ENCODE measurements at regions not wholly inside any gene's neighbourhood (a gene's known extent, or its start where the extent isn't known, plus 50 kb on each side); places are given as distances from the start of the nearest gene placed in this dataset.

DNA sequence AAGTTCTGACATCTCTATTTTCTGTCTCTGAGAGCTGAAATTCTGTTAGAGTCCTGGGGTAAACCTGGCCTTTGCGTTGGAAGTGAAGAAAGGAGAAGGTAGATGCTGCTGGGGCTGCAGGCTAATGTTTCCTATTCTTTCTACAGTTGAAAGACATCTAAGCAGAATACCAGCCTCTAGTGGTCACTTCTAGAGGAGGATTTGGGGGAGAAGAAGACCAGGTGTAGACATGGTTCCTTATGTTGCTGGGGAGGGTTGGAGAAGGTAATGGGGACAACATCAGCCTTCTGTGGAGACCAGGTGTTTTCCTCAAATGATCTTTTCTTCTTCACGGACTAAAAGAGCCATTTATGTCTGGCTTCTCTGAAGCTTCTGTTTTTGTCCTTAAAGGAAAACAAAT is 62.6 kb downstream of the BTBD3 start:
- Histone ChIP-seq H3K4me3 (replicated peaks; ENCODE audit: insufficient read depth, low read length) (no peak overlapping the region), H3K27ac (replicated peaks) (no peak overlapping the region), H3K27me3 (ENCODE audit: insufficient read depth, poor library complexity, severe bottlenecking) (no peaks in the 10 kb centered on the region)
- TF ChIP-seq, protein P1, sequence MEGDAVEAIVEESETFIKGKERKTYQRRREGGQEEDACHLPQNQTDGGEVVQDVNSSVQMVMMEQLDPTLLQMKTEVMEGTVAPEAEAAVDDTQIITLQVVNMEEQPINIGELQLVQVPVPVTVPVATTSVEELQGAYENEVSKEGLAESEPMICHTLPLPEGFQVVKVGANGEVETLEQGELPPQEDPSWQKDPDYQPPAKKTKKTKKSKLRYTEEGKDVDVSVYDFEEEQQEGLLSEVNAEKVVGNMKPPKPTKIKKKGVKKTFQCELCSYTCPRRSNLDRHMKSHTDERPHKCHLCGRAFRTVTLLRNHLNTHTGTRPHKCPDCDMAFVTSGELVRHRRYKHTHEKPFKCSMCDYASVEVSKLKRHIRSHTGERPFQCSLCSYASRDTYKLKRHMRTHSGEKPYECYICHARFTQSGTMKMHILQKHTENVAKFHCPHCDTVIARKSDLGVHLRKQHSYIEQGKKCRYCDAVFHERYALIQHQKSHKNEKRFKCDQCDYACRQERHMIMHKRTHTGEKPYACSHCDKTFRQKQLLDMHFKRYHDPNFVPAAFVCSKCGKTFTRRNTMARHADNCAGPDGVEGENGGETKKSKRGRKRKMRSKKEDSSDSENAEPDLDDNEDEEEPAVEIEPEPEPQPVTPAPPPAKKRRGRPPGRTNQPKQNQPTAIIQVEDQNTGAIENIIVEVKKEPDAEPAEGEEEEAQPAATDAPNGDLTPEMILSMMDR (IDR thresholded peaks at IDR 0.05; ENCODE audit: insufficient read depth, low read length) = no peak
- TF ChIP-seq, protein P2, sequence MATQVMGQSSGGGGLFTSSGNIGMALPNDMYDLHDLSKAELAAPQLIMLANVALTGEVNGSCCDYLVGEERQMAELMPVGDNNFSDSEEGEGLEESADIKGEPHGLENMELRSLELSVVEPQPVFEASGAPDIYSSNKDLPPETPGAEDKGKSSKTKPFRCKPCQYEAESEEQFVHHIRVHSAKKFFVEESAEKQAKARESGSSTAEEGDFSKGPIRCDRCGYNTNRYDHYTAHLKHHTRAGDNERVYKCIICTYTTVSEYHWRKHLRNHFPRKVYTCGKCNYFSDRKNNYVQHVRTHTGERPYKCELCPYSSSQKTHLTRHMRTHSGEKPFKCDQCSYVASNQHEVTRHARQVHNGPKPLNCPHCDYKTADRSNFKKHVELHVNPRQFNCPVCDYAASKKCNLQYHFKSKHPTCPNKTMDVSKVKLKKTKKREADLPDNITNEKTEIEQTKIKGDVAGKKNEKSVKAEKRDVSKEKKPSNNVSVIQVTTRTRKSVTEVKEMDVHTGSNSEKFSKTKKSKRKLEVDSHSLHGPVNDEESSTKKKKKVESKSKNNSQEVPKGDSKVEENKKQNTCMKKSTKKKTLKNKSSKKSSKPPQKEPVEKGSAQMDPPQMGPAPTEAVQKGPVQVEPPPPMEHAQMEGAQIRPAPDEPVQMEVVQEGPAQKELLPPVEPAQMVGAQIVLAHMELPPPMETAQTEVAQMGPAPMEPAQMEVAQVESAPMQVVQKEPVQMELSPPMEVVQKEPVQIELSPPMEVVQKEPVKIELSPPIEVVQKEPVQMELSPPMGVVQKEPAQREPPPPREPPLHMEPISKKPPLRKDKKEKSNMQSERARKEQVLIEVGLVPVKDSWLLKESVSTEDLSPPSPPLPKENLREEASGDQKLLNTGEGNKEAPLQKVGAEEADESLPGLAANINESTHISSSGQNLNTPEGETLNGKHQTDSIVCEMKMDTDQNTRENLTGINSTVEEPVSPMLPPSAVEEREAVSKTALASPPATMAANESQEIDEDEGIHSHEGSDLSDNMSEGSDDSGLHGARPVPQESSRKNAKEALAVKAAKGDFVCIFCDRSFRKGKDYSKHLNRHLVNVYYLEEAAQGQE (IDR thresholded peaks at IDR 0.05; ENCODE audit: insufficient replicate concordance, low read depth) = no peak
- TF ChIP-seq POLR2AphosphoS5 (IDR thresholded peaks at IDR 0.05; ENCODE audit: low read depth) = no peak
- TF ChIP-seq SPI1 (IDR thresholded peaks at IDR 0.05; ENCODE audit: borderline replicate concordance, low read depth) = no peak
- TF ChIP-seq GABPA (IDR thresholded peaks at IDR 0.05; ENCODE audit: low read depth) = no peak
- no peak for DNase-seq (ENCODE audit: low read depth in 1 of 2, low spot score in 1 of 2)

DNA sequence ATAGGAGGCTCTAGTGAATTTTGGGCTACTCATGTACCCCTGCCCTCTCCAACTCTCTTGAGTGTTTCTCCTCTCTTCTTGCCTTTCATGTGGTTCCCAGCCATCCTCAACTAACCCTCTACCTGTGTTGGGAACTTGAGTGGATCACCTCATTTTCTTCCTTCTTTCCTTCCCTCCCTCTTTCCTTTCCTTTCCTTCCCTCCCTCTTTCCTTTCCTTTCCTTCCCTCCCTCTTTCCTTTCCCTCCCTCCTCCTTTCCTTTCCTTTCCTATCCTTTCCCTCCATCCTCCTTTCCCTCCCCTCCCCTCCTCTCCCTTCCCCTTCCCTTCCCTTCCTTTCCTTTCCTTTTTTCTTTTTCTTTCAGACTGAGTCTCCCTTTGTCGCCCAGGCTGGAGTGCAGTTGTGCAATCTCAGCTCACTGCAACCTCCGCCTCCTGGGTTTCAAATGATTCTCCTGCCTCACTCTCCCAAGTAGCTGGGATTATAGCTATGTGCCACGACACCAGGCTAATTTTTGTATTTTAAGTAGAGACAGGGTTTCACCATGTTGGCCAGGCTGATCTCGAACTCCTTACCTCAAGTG is 63.8 kb downstream of the BTBD3 start:
- no peak overlapping the region for H3K27ac ChIP-seq (replicated peaks)
- DNase-seq (ENCODE audit: low read depth in 1 of 2, low spot score in 1 of 2) = no peak
- H3K27me3 ChIP-seq (ENCODE audit: insufficient read depth, poor library complexity, severe bottlenecking) = no peaks in the 10 kb centered on the region
- H3K4me3 ChIP-seq (replicated peaks; ENCODE audit: insufficient read depth, low read length) = no peak overlapping the region
- no peak for TF ChIP-seq SPI1 (IDR thresholded peaks at IDR 0.05; ENCODE audit: borderline replicate concordance, low read depth)
- TF ChIP-seq, protein P2 (IDR thresholded peaks at IDR 0.05; ENCODE audit: insufficient replicate concordance, low read depth) = no peak
- no peak for TF ChIP-seq POLR2AphosphoS5 (IDR thresholded peaks at IDR 0.05; ENCODE audit: low read depth)
- TF ChIP-seq GABPA (IDR thresholded peaks at IDR 0.05; ENCODE audit: low read depth) = no peak
- TF ChIP-seq, protein P1 (IDR thresholded peaks at IDR 0.05; ENCODE audit: insufficient read depth, low read length) = no peak

DNA sequence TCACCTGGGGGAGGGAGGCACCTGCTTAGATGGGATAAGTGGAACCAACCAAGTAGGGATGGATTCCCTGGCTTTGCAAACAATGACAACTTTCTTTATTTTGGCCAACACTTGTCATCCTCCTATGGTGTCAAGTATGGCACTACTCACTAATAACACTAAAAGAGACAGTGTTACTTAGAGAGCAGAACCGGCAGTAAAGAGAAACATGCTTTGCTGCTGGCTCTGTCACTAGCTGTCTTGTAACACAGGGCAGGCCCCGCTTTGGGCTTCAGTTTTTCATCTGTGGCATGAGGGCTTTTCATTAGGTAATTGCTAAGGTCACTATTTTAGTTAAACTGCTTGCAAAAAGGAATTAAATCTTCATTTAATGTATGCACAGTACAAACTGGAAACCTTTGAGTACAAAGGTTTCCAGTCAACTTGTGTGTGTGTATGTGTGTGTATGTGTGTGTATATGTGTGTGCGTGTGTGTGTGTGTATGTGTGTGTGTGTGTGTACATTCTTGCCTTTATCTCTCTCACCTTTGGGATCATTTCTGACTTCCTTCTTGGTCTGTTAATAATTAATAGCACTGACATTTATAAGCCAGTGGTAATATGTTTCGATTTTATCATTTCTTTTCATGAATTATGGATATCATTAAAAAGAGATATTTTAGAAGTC is 64.7 kb downstream of the BTBD3 start:
- Histone ChIP-seq H3K27me3 (ENCODE audit: insufficient read depth, poor library complexity, severe bottlenecking) (no peaks in the 10 kb centered on the region), H3K4me3 (replicated peaks; ENCODE audit: insufficient read depth, low read length) (no peak overlapping the region), H3K27ac (replicated peaks) (no peak overlapping the region)
- no peak for DNase-seq (ENCODE audit: low read depth in 1 of 2, low spot score in 1 of 2)
- TF ChIP-seq GABPA (IDR thresholded peaks at IDR 0.05; ENCODE audit: low read depth) (no peak), SPI1 (IDR thresholded peaks at IDR 0.05; ENCODE audit: borderline replicate concordance, low read depth) (no peak), POLR2AphosphoS5 (IDR thresholded peaks at IDR 0.05; ENCODE audit: low read depth) (no peak)
- TF ChIP-seq, protein P1 (IDR thresholded peaks at IDR 0.05; ENCODE audit: insufficient read depth, low read length) = no peak
- TF ChIP-seq, protein P2 (IDR thresholded peaks at IDR 0.05; ENCODE audit: insufficient replicate concordance, low read depth) = no peak

All from HL-60 (cell line).